Stimulated activated CD4-positive, alpha-beta T cell treated with anti-CD3 and anti-CD28 coated beads, TNF-alpha, amount 100 ng/mL, for 4 hours (primary cell): ENCODE measurements at regions not wholly inside any gene's neighbourhood (a gene's known extent, or its start where the extent isn't known, plus 50 kb on each side); places are given as distances from the start of the nearest gene placed in this dataset.
"Not testable (repeated sequence)": the region's sequence is repeated elsewhere in the genome, so short reads cannot be mapped to it uniquely, and the experiment has no call there.

ENCODE experiments used
- DNase-seq, 3 experiments: peaks; one replicate each; pipeline ENCODE4 v3.0.0-alpha.2; 2020; ENCODE audit warnings: low read depth in 3 of 3

DNA sequence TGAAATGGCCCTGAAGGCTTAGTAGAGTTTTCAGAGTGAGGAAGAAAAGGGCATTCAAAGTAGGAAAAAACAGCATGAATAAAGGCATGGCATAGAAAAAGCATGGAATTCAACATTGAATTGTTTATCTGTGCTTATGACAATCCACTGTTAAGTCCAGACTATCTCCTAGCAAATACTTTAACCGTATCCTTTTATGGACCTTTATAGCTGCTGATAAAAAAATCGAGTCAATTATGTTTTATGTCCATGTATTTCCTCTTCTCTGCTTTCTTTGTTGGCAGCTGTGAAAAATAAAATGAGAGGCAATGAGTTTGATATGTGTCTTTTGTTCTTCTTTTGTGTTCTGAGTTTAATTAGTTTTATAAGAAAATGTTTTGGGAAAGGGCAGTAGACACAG lies 70.4 kb downstream of the TDRD15 start:
- DNase-seq = no peak

- DNase-seq = no peak
These were observed 71.1 kb downstream of the TDRD15 start for GRCh38 chr2:21194858-21195271.

- DNase-seq = no peak
These were observed 71.6 kb downstream of the TDRD15 start for GRCh38 chr2:21195326-21195725.

DNA sequence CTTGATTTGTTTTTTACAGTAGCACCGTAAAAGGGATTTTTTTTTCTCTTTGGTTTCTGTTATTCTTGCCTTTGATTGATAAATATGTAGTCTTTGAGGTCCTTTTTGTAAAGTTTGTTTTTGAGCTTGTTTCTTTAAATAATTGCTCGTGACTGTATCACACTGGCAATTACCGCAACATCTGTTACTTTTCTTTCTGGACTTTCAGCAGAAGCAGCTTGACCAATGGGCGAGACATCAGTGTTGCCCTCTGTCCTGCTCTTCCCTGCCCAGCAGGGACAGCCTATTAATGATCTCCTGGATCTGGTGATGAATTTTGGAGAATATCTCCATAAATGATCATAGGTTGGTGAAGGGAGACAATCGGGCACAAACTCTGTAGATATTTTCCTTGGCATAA lies 74.9 kb downstream of the TDRD15 start:
- no peak for DNase-seq

DNA sequence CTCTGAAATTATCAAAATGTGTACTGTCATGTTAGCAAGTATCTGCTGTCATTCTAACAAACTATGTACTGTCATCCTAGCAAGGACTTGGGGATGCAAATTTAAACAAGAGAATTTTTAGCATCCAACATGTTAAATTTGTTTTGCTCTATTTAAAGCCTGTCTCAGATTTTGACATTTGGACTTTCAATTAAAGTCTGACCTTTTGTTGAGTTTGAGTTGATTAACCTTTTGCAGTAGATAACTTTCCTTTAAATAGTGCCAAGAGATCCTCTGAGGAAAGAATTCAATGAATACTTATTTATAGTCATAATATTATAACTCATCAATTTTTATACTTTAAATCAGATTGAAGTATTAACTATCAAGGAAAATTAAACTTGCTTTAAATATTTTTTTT lies 80.2 kb downstream of the TDRD15 start:
- DNase-seq = no peak

- not testable (repeated sequence) for DNase-seq
These were observed 90.3 kb downstream of the TDRD15 start for GRCh38 chr2:21214085-21214484.

DNA sequence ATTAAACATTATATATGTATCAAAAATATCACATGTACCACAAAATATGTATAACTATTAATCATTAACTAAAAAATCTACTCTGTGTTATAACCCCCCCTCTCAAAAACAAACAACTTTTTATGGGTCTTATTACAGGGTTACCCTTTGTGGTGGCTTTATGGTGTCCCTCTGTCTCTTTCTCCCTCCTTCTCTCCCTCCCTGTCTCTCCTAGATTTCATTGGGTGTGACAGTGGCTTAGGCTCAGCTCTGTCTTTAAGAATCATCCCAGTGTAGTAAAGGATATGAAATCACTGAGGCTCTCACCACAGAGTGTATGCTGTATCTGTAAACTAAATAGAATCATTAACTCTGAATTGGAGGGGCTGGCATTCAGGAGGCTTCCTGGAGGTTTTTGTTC lies 93.7 kb downstream of the TDRD15 start:
- DNase-seq = no peak

DNA sequence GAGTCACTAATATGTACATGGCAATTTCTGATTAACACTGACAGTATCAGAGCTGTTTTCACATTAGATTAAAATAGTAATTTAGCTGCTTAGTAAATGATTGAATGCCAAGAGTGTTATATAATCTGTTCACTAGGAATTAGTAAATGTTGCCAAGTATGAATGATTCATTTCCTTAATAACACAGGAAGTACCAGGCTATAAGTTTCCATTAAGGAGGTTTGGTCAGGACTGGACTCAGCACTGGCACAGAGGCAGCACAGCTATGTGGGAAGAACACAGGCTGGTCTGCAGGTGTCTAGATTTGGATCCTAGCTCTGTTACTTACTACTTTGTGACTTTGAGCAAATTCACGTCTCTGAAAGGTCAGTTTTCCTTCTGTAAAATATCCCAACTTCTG lies 97.2 kb downstream of the TDRD15 start:
- DNase-seq = no peak

- DNase-seq = no peak
These were observed 99.8 kb downstream of the TDRD15 start for GRCh38 chr2:21223618-21224017.

GRCh38 chr2:21228041-21228895 lies 104.5 kb downstream of the TDRD15 start:
- DNase-seq = no peak

- DNase-seq = no peak
These were observed 105.5 kb downstream of the TDRD15 start for GRCh38 chr2:21229302-21229701.

DNA sequence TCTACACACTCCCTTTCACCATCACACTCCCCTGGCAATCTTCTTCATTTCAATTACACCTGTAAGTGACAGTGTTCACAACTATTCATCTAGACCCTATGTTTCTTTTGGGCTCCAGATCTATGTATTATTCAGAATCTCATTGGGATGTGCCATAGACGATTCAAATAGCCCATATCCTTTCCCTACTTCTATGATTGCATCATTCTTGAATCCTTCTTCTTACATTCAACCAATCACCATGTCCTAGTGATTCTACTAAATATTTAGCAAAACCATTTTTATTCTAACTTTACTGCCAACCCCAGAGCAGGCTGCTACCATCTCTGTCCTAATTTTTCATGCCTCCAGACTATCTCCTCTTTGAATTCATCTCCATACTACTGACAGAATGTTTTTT lies 106.4 kb downstream of the TDRD15 start:
- no peak for DNase-seq

GRCh38 chr2:21231985-21232384 lies 108.2 kb downstream of the TDRD15 start:
- DNase-seq = no peak

DNA sequence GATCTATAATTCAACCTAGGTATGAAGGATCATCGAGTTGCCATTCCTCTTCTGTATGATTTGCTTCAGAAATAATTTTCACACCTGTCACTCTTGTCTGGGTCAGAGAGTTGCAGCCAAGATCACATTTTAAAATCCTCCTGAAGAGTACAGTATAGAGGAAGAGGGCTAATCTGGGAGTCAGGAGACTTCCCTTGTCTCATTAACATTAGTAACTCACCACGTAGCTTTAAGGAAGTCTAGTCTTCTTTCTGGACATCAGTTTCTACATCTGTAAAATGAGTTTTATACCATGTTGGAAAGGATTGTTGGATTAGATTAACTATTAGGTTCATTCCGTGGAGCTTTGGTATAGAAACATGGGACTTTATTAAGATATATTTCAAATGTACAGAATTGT lies 109.4 kb downstream of the TDRD15 start:
- DNase-seq = no peak

- DNase-seq = no peak
These were observed 110.2 kb downstream of the TDRD15 start for GRCh38 chr2:21234001-21234400.

DNA sequence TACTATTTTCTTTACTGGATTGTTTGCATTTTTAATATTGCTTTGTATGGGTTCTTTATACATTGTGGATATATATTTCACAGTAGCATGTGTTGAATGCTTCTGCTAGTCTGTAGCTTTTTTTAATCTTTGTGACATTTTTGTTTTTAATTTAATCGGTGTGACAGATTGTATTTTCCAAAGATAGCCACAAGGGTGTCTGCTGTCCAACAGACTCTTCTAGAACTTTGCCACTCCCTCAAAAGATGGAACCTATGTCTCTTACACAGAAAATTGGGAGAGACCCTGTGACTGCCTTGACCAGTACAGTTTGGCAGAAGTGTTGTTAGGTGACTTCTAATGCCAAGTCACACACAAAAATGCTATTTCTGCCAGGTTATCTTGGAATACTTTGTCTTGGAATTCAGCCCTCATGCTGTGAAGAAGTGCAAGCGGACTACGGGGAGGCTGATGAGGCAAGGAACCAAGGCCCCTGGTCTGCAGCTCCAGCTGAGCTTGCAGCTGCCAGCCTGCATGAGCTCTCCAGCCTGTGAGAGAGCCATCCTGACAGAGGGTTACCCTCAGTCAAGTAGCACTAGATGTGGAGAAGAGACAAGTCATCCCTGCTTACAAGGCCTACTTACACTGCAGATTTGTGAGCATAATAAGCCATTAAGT lies 110.8 kb downstream of the TDRD15 start:
- DNase-seq = no peak

GRCh38 chr2:21239749-21240148 lies 116.0 kb downstream of the TDRD15 start:
- DNase-seq = not testable (repeated sequence)

- no peak for DNase-seq
These were observed 120.4 kb downstream of the TDRD15 start for GRCh38 chr2:21244161-21244560.

- no peak for DNase-seq
These were observed 121.8 kb downstream of the TDRD15 start for GRCh38 chr2:21245565-21245964.

GRCh38 chr2:21249367-21249766 lies 125.6 kb downstream of the TDRD15 start:
- DNase-seq = no peak

DNA sequence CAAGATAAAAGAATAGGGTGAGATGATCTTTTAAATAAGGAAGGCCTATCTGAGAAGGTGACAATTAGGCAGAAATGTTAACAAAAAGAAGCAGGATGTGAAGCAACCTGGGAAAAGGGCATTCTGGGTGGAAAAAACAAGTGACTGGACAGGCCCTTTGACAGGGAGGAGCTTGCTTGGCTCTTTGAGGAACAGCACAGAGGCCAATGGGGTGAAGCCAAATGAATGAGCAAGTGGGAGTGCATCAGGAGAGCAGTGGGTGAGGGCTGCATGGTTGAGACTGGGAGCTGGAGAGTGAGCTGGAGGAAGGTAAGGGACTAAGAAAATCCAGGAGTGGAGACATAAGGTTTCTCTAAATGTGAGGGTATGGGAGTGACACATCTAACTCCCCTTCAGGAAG lies 126.9 kb downstream of the TDRD15 start:
- no peak for DNase-seq

DNA sequence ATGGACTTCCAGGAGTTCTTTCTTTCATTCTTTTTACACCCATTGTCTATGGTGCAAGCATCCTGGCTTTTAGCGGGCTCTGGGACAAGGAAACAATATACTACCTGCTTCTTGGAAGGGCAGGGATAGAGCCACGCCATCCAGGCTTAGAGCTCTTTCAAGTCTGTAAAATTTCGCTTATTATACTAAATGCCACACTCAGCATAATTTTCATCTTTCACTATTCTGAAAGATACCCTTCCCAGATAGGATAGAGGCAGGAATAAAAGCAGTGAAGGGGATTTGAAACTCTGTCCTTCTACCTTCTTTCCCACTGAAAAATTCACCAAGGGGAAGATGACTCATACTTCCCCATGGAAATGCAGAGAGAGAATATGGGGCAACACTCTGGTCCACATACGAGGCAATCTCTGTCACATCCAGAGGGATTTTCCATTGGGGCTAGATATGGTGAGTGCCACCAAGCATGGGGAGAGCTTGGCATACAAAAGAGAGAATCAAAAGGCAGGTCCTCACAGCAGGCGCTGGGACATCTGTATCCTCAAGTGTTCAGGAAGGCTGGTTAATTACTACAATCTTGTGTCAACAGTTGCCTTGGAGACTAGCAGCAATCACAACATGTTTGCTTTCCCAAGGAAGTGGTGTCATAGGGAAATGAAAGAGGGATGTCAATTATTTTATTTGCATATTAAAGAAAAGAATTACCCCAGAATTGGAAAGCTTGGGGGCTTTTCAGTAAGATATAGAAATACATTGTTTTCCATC lies 127.6 kb downstream of the TDRD15 start:
- DNase-seq = no peak
